K562 (cell line): ENCODE measurements at regions not wholly inside any gene's neighbourhood (a gene's known extent, or its start where the extent isn't known, plus 50 kb on each side); places are given as distances from the start of the nearest gene placed in this dataset.

Experiments
- ATAC-seq: fragments of 200-7000 bp; cut with Tn5 transposase; 3 replicates; pipeline ENCODE4 v1.9.1; 2020; ENCODE audit warnings: moderate library complexity
- BruUV-seq: library from RNA; stranded (reverse); fragments of 400-500 nt; replicated peaks from 2 replicates; lab custom pipeline; 2021; lab: Mats Ljungman, UMichigan
- CTCF ChIA-PET: fragments of 300-600 bp; formaldehyde crosslinking; extraction: SDS; loops from one replicate; lab custom pipeline; 2021; ENCODE audit warnings: low intra/inter-chr PET ratio; lab: Yijun Ruan, JAX
- POLR2A ChIA-PET: fragments of 300-600, 350-650 bp; sonication (Branson Sonifier 250); formaldehyde crosslinking; extraction: SDS; loops from one replicate; lab custom pipeline; 2021; ENCODE audit warnings: antibody characterized with exemption, inconsistent platforms; lab: Yijun Ruan, JAX
- DNase-seq, 4 experiments: peaks; one replicate each; pipeline versions ENCODE4 v3.0.0 to v3.0.0-alpha.2; 2011 to 2018; ENCODE audit warnings: low spot score in 3 of 4, mixed read lengths in 3 of 4; ENCODE audit errors: extremely low read depth in 1 of 4
- FAIRE-seq: peaks from 2 replicates; lab custom pipeline; 2011; peaks lifted over from hg19 to GRCh38; lab: Jason Lieb, UNC
- H2AFZ ChIP-seq: 2 replicates; pipeline ENCODE4 v1.6.0; 2011; ENCODE audit warnings: low read depth, low read length, control low read depth, inconsistent platforms
- H3K27ac ChIP-seq: fragments of 200-600 bp; 3 replicates; pipeline ENCODE4 v1.8.0; 2011; ENCODE audit warnings: low read depth, mild to moderate bottlenecking, control low read depth, inconsistent platforms, low read length, moderate library complexity, mixed read lengths; ENCODE audit errors: extremely low read depth
- H3K27me3 ChIP-seq, 2 experiments: fragments of 300-600 bp in 1 of 2; 2 replicates in 1 of 2; 3 replicates in 1 of 2; pipeline versions ENCODE4 v1.6.0 to v1.8.0; 2011; ENCODE audit warnings: inconsistent platforms in 2 of 2, low read length in 2 of 2, mild to moderate bottlenecking in 1 of 2, mixed read lengths in 1 of 2, moderate library complexity in 1 of 2; ENCODE audit not compliant: control insufficient read depth in 2 of 2, insufficient read depth in 2 of 2
- H3K36me3 ChIP-seq: fragments of 300-600 bp; 3 replicates; pipeline ENCODE4 v1.8.0; 2011; ENCODE audit warnings: mild to moderate bottlenecking, low read length, inconsistent platforms; ENCODE audit not compliant: control insufficient read depth, insufficient read depth
- H3K4me1 ChIP-seq, 2 experiments: fragments of 200-600 bp in 1 of 2; replicated peaks in 1 of 2; 2 replicates in 1 of 2; 3 replicates in 1 of 2; pipeline versions ENCODE4 v1.5.1 to v1.8.0; 2011; ENCODE audit warnings: inconsistent platforms in 2 of 2, low read length in 2 of 2, mild to moderate bottlenecking in 1 of 2, mixed read lengths in 1 of 2, moderate library complexity in 1 of 2; ENCODE audit not compliant: control insufficient read depth in 2 of 2, insufficient read depth in 2 of 2
- H3K4me2 ChIP-seq: 2 replicates; pipeline ENCODE4 v1.6.1; 2011; ENCODE audit warnings: low read length, control low read depth, inconsistent platforms, mixed read lengths; ENCODE audit not compliant: insufficient read depth
- H3K4me3 ChIP-seq: fragments of 200-600 bp; sonication (generic), shearing (Covaris generic); 2 replicates; pipeline ENCODE4 v1.5.1; 2016; ENCODE audit warnings: control low read depth, inconsistent platforms
- H3K79me2 ChIP-seq: fragments of 200-600 bp; 3 replicates; pipeline ENCODE4 v1.8.0; 2011; ENCODE audit warnings: low read length, inconsistent platforms; ENCODE audit not compliant: control insufficient read depth, insufficient read depth
- H3K9ac ChIP-seq, 2 experiments: 2 replicates each; pipeline versions ENCODE4 v1.6.0 to v1.6.1; 2011; ENCODE audit warnings: low read depth in 2 of 2, low read length in 2 of 2, control low read depth in 1 of 2, inconsistent platforms in 1 of 2, mild to moderate bottlenecking in 1 of 2, mixed read lengths in 1 of 2; ENCODE audit not compliant: insufficient read depth in 1 of 2
- H3K9me1 ChIP-seq: one replicate; pipeline ENCODE4 v1.6.0; 2011; ENCODE audit warnings: inconsistent platforms, mild to moderate bottlenecking, low read length, moderate library complexity; ENCODE audit not compliant: control insufficient read depth, insufficient read depth
- H3K9me3 ChIP-seq: replicated peaks from 2 replicates; pipeline ENCODE4 v1.5.1; 2011; ENCODE audit warnings: low read depth, low read length, inconsistent platforms; ENCODE audit not compliant: control insufficient read depth, insufficient read depth
- H4K20me1 ChIP-seq: replicated peaks from 2 replicates; pipeline ENCODE4 v1.6.1; 2011; ENCODE audit warnings: low read length, inconsistent platforms, mixed read lengths; ENCODE audit not compliant: control insufficient read depth, insufficient read depth
- CBFB ChIP-seq: sonication (generic); formaldehyde crosslinking; IDR thresholded peaks from 2 replicates; pipeline ENCODE4 v1.4.0; 2020; ENCODE audit warnings: mild to moderate bottlenecking, missing genetic modification reagents
- FOSL1 ChIP-seq: fragments of 200-800 bp; sonication (Bioruptor generic); conservative IDR thresholded peaks from 2 replicates; pipeline ENCODE4 v1.6.1; 2016; ENCODE audit warnings: missing genetic modification characterization, missing compliant biosample characterization
- ILF3 ChIP-seq: fragments of 450-650 bp; IDR thresholded peaks from 2 replicates; pipeline ENCODE4 v1.6.1; 2018; ENCODE audit warnings: antibody characterized with exemption, mild to moderate bottlenecking, moderate library complexity, borderline replicate concordance
- IRF2 ChIP-seq: sonication (generic); formaldehyde crosslinking; IDR thresholded peaks from 2 replicates; pipeline ENCODE4 v1.8.1; 2022; ENCODE audit warnings: mild to moderate bottlenecking, missing genetic modification reagents
- NFATC3 ChIP-seq: fragments of 450-650 bp; IDR thresholded peaks from 2 replicates; pipeline ENCODE4 v1.6.1; 2017; ENCODE audit warnings: mild to moderate bottlenecking
- RBM15 ChIP-seq: fragments of 200-400 bp; formaldehyde crosslinking; IDR thresholded peaks from 2 replicates; pipeline ENCODE4 v1.6.1; 2018; ENCODE audit warnings: mild to moderate bottlenecking, low read length, moderate library complexity; ENCODE audit not compliant: insufficient read depth
- SETDB1 ChIP-seq: IDR thresholded peaks from one replicate; pipeline ENCODE4 v1.6.1; 2012; ENCODE audit warnings: low read length, control low read depth, inconsistent platforms
- SMARCA5 ChIP-seq: fragments of 450-650 bp; IDR thresholded peaks from 2 replicates; pipeline ENCODE4 v1.6.1; 2016
- TAL1 ChIP-seq: fragments of 450-650 bp; IDR thresholded peaks from 2 replicates; pipeline ENCODE4 v1.6.1; 2016; ENCODE audit warnings: mild to moderate bottlenecking
- TEAD1 ChIP-seq, 2 experiments: fragments of 450-650 bp in 1 of 2; sonication (generic) in 1 of 2; formaldehyde crosslinking; IDR thresholded peaks; 2 replicates each; pipeline versions ENCODE4 v1.4.0 to v1.8.0; 2020 to 2022; ENCODE audit warnings: mild to moderate bottlenecking in 2 of 2, missing genetic modification reagents in 1 of 2
- ZNF511 ChIP-seq: sonication (generic); formaldehyde crosslinking; IDR thresholded peaks from 2 replicates; pipeline ENCODE4 v1.8.0; 2022; ENCODE audit warnings: mild to moderate bottlenecking, missing genetic modification reagents
- ZNF696 ChIP-seq: fragments of 250-450 bp; sonication (Bioruptor Pico); conservative IDR thresholded peaks from 2 replicates; pipeline ENCODE4 v1.4.0; 2020; ENCODE audit warnings: mild to moderate bottlenecking, moderate library complexity
- WGBS: fragments of 100-300 bp; shearing (Covaris generic); methylation state at CpG from one replicate; pipeline ENCODE4 v1.1.6; 2016; ENCODE audit warnings: low coverage, mixed read lengths; ENCODE audit not compliant: insufficient coverage; ENCODE audit errors: missing lambda C conversion rate; 5-methylcytosine and 5-hydroxymethylcytosine counted together
- in situ Hi-C: fragments of 300-500 bp; cut with MboI; formaldehyde crosslinking; loops from 4 replicates; pipeline ENCODE4 v1.15.0; 2018; ENCODE audit warnings: inconsistent platforms, mixed read lengths
- intact Hi-C: fragments of 100-400 bp; cut with micrococcal nuclease; formaldehyde crosslinking; loops from 2 replicates; pipeline ENCODE4 v1.14.2; 2022

DNA sequence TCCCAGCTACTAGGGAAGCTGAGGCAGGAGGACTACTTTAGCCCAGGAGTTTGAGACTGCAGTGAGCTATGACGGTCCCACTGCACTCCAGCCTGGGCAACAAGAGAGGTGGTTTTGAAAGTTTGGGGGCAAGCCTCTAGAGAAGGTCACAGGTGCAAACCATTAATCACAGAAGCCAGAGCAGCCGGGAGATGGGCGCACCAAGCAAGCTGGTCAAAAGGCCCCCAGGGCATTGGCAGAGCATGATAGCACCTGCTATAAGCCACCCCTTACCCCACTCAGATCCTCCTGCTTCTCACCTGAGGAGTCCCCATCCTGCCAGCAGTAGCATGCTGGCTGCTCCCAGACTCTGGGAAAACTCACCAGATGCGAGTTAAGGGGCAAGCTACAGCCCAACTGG lies 116.1 kb upstream of the RAB12 start:
- BruUV-seq = no TSS peak
- ChIA-PET CTCF (no interaction called here), POLR2A (interaction anchor here (0.6 to 0.7 kb wide), 2 partner anchors 9 to 20 kb away, joined by 3 read pairs; no protein-coding TSS in a partner anchor)
- Histone ChIP-seq H3K4me3 (no peak overlapping the region), H3K9ac (no peak overlapping the region), H4K20me1 (no peaks in the 10 kb centered on the region), H3K4me2 (no peak overlapping the region), H3K4me1 (no peaks in the 10 kb centered on the region), H3K79me2 (no peaks in the 10 kb centered on the region), H3K27me3 (peaks cover 0 to 10% of the 10 kb centered on the region in 2 experiments; a peak in 3 of 5 replicates), H3K27ac (no peak overlapping the region), H3K9me1 (no peaks in the 10 kb centered on the region), H3K36me3 (no peaks in the 10 kb centered on the region), H2AFZ (no peak overlapping the region), H3K9me3 (no peaks in the 10 kb centered on the region)
- FAIRE-seq = no peak
- in situ Hi-C loops = no loop called here
- intact Hi-C loops = no loop called here
- no peak for ATAC-seq
- DNase-seq = no peak
- 0% methylated on average over 4 of the region's 4 CpGs for WGBS
- TF ChIP-seq TEAD1 (CRISPR knock-in tag; IDR thresholded peaks at IDR 0.05) (no peak), IRF2 (CRISPR knock-in tag) (no peak), SETDB1 (no peak), ZNF511 (no peak)

DNA sequence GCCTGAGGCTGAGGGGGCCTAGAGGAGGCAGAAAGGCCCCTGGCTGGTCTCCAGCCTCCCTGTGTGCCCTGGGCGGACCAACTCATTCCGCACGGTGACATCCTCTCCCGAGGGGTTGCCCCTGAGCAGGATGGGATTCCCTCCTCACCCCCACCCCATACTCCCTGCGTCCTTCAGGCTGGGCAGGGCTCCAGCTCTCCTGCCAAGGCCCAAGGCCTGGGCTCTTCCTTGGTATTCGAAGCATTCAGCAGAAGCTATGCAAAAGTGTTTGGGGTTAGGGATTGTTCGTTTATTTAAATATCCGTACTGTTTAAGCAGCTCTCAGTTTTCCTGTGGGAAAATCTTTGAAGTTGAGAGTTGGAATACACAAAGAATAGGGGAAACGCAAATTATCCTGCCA lies 113.1 kb upstream of the RAB12 start:
- CTCF ChIA-PET = no interaction called here
- peaks cover 6 to 25% of the 10 kb centered on the region in 2 experiments; a peak in 4 of 5 replicates for H3K27me3 ChIP-seq

More for the DNA sequence above, 113.1 kb upstream of the RAB12 start:
- Histone ChIP-seq H2AFZ (no peak overlapping the region), H3K9ac (no peak overlapping the region), H3K27ac (no peak overlapping the region), H3K36me3 (no peaks in the 10 kb centered on the region), H3K9me3 (no peaks in the 10 kb centered on the region), H4K20me1 (no peaks in the 10 kb centered on the region), H3K4me3 (no peak overlapping the region), H3K9me1 (no peaks in the 10 kb centered on the region), H3K79me2 (no peaks in the 10 kb centered on the region), H3K4me2 (no peak overlapping the region), H3K4me1 (no peaks in the 10 kb centered on the region)
- POLR2A ChIA-PET = interaction anchor here (0.7 to 1.3 kb wide), 3 partner anchors 12 to 45 kb away, joined by 3 to 4 read pairs (median 3); no protein-coding TSS in a partner anchor
- in situ Hi-C loops (no loop called here), intact Hi-C loops (no loop called here)
- no peak for ATAC-seq
- BruUV-seq = no TSS peak
- 5% methylated on average over 9 of the region's 9 CpGs for WGBS
- no peak for TF ChIP-seq NFATC3
- TF ChIP-seq RBM15 = no peak
- TF ChIP-seq CBFB = no peak
- TF ChIP-seq SMARCA5 = no peak
- TF ChIP-seq ILF3 = no peak
- TF ChIP-seq FOSL1 (tag) = no peak
- TF ChIP-seq TAL1 = no peak
- TF ChIP-seq ZNF696 = no peak
- no peak for FAIRE-seq
- no peak for DNase-seq
